OCI-LY3 (cell line): ENCODE measurements at regions not wholly inside any gene's neighbourhood (a gene's known extent, or its start where the extent isn't known, plus 50 kb on each side); places are given as distances from the start of the nearest gene placed in this dataset.

Source experiments
- CTCF ChIP-seq: fragments of 200-600, 300-600 bp; sonication (generic); IDR thresholded peaks from 2 replicates; pipeline ENCODE4 v1.5.1; 2014; ENCODE audit warnings: antibody characterized with exemption, low read length, low read depth
- EZH2phosphoT487 ChIP-seq: fragments of 200-600 bp; shearing (Covaris generic); IDR thresholded peaks from 2 replicates; pipeline ENCODE4 v1.6.1; 2018; ENCODE audit warnings: antibody characterized with exemption, mixed run types, low read depth

DNA sequence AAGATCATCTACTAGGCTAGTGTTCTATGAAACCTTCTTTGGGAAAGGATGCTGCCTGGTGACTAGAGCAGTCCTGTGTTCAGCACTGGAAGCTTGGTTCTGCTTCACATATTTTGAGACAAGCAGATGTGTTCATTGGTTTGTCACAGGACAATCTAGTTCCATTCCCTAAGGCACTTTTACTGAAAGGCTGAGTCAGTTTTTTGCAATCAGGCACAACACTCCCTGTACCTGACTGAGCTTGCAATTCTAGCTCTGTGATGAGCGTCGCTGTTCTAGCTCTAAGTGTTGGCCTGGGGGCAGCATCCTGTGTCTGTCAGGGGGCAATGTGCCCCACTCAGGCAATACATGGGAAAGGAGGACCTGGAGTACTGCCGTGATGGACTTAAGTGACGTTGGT, 144.4 kb downstream of the CAND1 start:
- TF ChIP-seq CTCF: no peak
- no peak for TF ChIP-seq EZH2phosphoT487
